Stimulated activated CD4-positive, alpha-beta T cell treated with anti-CD3 and anti-CD28 coated beads, Interleukin-1b, Interleukin-23, amount 100 ng/mL, for 4 hours (primary cell): ENCODE measurements at regions not wholly inside any gene's neighbourhood (a gene's known extent, or its start where the extent isn't known, plus 50 kb on each side); places are given as distances from the start of the nearest gene placed in this dataset.
"Not testable (repeated sequence)": the region's sequence is repeated elsewhere in the genome, so short reads cannot be mapped to it uniquely, and the experiment has no call there.

Experiments
- DNase-seq, 2 donors: peaks; one replicate each; pipeline ENCODE4 v3.0.0-alpha.2; 2020; ENCODE audit warnings: low read depth in 2 of 2

DNA sequence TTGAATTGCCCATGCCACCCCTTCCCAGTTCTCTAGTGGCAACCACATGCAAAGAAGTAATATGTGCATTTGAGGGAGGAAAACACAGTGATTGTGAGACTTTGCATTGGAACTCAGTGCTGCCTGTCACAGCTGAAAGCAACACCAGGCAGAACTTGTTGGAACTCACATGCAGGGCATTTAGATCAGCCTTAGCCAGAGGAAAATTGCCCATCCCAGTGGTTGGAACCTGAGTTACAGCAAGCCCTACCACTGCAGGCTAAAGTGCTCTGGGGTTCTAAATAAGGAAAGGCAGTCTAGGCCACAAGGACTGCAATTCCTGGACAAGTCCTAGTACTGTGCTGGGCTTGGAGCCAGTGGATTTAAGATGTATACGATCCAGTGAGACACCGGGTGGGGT is 245.3 kb upstream of the UFL1 start:
- no peak for DNase-seq

DNA sequence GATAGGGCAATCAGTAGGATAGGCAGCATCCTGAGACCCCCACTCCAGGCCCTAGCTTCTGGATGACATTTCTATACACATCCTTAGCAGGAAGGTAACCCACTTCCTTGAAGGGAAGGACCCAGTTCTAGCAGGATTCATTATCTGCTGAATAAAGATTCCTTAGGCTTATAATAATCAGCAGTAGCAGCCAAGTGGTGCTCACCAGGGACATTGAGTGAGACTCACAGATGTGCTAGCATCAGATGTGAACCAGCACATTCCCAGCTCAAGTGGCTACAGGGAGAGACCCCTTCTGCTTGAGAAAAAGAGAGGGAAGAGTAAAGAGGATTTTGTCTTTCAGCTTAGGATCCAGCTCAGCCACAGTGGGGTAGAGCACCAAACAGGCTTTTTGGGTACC is 244.8 kb upstream of the UFL1 start:
- no peak for DNase-seq

DNA sequence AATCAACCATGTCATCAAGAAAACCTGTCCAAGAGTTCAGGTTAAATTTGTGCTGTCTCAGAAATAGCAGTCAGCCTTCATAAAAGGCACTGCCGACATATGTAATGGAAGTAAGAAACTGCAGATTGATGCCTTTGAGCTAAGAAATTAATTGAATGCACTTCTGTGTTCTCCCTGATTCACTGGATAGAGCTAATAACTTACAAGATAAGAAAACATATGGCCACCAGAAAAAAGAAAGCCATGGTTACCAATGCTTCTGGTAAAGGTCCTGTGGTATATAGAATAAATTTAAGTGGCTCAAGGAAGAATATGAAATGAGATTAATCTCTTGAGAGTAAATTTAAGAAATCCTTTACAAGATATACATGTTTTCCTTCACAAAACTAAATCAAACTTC is 242.5 kb upstream of the UFL1 start:
- DNase-seq, result no peak

DNA sequence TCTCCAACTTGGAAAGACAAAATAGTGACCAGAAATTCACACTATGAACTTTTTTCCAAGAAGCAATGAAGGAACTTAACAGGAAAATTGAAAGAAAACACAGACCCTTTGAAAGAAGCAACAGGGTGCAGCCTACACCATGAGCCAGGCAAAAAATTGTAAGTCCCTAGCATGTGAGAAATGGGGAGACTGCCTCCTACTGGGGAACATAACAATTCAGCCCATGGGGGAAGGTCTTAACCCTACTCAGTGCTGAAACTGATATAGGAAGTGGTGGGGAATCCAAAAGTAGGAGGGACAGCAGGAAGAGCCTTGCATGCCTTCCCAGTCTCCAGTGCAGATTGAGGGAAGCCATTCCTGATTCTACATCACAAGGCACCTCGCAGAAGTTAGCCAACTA is 235.1 kb upstream of the UFL1 start:
- DNase-seq, result no peak

DNA sequence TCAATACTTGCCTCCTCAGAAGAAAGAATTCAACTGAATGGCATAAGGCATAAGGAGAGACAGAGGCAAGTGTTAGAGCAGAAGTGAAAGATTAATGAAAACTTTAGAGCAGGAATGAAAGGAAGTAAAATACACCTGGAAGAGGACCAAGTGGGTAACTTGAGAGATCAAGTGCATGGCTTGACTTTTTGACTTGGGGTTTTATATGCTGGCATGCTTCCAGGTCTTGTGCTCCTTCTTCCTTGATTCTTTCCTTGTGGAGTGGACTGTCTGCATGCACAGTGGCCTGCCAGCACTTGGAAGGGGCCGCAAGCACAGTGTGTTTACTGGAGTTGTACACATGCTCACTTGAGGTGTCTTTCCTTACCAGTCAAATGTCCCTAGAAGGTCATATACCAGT is 222.1 kb upstream of the UFL1 start:
- DNase-seq, result no peak

DNA sequence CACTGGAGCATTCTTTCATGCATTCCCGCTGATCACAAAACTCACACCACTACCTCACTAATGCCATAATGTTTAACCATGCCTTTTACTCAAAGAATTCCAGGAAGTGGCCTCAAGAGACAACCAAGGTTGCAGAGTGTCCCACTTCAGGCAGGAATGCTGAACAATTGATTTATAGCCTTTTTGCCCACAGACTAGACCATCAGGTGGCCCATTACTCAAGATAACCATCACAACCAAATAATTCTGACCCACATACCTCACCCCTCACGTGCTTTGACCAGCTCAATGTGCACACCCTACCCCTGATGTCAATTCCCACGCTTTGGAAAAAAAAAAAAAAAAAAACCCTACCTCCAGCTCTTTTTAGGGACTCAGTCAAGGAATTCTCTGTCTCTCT is 220.6 kb upstream of the UFL1 start:
- DNase-seq, result no peak

DNA sequence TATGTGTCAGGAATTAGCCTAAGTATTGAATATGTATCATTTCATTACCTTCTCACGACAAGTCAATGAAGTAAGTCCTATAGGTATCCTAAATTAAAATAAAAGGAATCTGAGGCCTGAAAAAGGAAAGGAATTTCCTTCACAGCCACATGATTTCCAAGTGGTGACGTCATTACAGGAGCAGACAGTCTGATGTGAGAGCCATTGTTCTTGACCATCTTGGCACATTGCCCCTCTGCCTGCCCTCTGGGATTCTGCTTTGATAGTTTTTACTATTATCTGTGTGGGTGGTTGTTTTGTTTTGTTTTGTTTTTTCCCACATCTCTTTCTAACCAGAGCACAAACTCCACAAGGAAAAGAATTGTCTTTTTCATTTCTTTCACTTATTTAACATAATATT is 219.8 kb upstream of the UFL1 start:
- no peak for DNase-seq

DNA sequence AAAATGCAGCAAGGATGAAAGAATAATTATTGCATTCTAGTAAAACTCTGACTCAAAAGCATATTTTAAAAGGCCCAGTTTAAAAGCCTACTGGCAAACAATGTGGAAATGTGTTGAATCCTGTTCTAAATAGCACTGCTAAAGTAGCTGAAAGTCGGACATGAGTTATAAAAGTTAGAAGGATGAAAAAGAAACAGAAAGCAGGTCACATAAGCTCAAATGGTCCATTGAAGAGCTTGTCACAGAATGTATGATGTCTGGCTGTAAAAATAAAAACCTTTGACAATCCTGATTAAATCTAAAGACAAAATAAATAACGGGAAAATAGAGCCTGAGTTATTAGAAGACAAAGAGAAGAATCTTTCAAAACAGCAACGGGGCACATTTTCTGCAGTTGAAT is 218.6 kb upstream of the UFL1 start:
- DNase-seq, result no peak

DNA sequence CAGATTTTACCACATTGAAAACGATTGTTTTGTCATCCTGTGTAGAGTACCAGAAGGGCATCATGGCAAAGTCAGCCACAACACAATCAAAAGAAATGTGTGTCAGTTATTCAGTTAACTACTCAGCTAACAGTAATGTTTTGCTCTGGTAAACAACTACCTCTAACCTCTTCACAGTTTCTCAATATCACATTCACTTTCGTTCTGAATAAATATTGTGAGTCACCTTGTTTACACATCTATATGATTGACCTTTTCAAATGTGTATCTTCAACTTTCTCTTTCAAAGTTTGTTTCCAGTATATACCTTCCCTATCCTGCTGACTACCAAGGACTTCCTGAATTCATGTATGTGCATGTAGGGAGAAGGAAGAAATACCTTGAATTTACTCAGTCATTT is 216.6 kb upstream of the UFL1 start:
- DNase-seq, result no peak

DNA sequence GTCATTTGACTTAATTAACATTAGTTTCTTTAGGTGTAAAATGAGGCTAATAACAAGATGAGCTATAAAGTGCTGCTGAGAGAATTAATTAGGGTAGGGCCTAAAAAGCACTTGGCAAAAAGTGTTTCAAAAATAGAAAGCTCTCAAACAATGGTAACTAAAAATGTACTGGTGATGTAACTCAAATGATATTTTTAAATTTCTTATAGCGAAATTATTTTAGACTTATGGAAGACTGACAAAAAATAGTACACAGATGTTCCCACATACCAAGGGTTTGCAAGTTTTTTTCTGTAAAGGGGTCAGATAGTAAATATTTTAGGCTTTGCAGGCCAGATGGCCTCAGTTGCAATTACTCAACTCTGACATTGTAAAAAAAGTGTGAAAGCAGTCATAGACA is 190.7 kb upstream of the UFL1 start:
- DNase-seq, result no peak

DNA sequence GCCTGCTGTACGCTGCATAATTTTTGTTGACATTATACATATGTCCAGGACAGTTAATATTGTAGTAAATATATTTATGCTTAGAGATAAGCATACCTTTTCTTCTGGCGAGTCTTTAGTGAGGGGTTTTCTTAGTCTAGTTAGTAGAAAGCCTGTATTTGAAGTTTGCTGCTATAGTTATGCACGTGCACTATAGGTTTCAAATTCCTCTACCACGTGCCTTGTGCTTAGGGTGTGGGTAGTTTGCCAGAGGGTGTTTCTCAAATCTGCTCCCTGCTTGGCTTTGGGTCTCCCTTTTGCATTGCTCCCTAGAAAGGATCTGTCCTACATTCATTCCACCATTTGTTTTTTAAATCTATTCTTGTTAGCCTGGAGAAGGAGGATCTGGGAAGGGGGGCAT is 181.4 kb upstream of the UFL1 start:
- no peak for DNase-seq

DNA sequence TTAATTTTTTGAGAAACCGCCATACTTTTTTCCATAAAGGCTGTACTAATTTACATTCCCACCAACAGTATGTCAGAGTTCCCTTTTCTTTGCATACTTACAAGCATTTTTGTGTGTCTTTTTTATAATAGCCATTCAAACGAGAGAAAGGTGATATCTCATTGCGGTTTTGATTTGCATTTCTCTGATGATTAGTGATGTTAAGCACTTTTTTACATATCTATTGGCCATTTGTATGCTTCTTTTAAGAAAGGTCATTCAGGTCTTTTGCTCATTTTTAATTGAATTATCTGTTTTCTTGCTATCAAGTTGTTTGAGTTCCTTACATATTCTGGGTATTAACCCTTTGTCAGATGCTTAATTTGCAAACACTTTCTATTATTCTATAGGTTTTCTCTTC is 176.1 kb upstream of the UFL1 start:
- DNase-seq, result no peak

DNA sequence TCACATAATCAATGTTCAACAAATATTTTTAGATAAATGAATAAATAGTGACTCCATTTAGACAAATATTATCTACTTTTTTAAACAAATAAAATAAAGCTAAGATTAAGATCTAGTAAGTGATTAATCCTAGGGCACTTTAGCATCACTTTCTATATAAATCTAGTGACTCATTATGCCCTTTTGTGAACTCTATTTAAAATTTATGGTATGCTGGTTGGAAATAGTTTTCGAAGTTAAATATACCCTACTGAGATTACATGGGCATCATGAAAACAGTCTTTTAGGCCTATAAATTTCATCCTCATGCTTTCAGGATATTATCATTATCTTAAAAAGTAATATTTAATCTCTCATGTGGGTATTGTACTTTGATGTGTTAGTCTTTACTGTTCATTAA is 140.4 kb upstream of the UFL1 start:
- DNase-seq, result no peak

DNA sequence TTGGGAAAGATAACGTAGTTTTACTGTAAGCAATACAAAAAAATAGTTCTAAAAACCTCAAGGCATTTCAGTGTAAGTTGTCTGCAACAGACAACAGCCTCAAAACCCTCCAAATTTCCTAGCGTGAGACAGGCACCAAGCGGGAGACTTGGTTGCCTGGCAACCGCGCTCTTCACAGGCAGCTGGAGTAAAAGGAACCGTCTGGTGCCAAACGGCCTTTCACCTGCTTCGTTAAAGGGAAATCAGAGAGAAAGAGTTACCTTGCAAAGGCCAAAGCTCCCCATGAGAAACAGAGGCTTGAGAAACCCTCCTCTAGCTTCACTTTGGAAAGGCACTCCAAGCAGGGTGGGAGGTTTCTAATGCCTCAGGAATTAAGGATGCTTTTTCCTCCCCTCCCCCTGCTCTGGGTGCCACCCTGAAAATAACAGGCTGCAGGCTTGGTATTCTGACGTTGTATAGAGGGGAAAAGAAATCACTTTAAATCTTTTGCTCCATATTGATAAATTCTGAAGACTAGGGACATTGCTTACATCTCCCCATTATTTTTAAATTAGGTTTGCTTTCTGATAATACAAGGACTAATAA is 129.7 kb upstream of the UFL1 start:
- DNase-seq, result peak in 1 of 2 donors; percentile 1

DNA sequence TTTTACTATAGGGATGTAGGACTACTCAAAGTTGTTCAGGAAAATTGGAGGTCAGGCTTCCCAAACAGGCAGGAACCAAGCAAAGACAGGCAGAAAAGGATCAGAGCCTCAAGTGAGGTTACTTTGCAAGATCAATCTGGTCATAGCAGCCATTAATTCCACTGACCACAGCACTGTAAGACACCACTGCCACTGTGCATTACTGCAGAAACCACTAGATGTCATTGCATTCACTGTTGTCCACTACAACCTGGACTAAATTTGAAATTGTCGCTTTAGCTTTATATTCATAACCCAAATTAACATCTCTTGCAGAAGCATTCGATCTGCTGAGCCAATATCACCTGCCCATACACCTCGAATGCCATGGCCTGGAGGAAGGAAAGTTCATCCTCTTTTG is 126.9 kb upstream of the UFL1 start:
- DNase-seq, result no peak

DNA sequence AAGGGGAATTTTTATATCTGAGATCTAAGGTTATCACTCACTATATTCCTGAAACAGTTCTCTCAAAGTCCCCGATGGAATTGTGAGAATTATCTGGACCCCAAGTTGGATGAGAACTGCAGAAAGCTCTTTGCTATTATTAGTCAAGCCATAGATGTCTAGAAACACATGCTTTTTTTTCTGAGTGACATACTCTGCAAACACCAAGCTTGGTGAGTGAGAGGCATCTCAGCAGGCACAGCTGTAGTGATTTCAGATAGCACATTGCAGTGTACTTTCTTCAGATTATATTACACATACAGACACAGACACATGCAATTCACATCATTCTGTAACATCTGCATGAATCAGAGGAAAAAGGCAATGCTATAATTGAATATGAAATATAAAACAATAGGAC is 111.1 kb upstream of the UFL1 start:
- DNase-seq, result no peak

DNA sequence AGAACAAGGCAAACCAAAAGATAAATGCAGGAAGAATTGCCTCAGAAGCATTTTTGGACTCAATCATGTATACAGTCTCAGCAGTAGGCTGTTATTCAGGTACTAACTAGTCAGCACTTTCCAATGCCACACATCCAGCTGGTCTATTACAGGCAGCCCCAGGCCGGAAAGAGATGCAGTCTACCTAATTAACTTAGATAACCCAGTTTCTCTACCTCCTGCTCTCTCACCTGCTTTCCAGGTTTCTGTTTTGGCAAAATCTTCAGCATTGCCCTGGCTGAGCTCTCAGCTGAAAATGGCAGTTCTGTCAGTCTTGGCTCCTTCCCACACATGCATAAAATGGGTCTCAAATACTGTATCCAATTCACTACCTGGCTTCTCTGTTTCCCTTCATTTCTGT is 101.3 kb upstream of the UFL1 start:
- no peak for DNase-seq

DNA sequence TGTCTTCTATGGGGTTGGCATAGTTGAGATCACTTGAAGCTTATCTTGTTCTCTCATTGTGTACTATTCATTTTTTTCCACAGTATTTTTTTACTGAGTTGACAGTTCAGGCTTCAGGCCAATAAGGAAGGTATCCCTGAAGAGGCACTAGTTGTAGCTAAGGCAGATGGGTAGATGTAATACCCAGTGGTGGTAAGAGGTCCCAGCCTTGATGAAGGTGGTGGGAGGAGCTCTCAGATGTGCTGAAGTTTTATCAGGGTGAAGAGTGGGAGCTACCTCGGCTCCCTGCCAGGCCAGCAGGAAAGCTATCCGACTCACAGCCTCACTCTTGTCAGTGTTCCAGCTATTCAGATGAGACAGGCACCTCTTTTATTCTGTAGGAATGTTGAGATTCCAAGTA is 87.7 kb upstream of the UFL1 start:
- DNase-seq, result no peak

DNA sequence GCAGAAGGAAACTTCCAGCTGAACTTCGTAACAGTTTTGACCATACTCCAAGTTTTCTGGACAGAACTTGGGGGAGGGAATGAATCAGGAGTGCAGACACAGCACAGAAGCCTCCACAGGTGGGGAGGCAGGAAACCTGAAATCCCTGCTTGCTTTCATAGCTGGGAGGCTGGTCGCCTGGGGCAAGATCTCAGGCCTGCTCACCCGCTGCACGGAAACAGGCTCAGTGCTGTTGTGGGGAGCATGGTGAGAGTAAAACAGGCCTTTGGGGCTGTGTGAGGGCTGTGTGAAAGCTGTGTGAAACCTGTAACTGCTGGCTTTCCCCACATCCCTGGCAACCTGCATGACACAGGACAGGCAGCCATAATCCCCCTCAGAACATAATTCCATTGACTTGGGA is 85.2 kb upstream of the UFL1 start:
- no peak for DNase-seq

DNA sequence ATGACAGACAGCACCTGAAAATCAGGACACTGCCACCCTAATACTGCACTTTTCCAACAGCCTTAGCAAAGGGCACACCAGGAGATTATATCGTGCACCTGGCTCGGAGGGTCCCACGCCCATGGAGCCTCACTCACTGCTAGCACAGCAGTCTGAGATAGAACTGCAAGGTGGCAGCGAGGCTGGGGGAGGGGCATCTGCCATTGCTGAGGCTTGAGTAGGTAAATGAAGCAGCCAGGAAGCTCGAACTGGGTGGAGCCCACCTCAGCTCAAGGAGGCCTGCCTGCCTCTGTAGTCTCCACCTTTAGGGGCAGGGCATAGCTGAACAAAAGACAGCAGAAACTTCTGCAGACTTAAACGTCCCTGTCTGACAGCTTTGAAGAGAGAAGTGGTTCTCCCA is 84.4 kb upstream of the UFL1 start:
- DNase-seq, result not testable (repeated sequence)

DNA sequence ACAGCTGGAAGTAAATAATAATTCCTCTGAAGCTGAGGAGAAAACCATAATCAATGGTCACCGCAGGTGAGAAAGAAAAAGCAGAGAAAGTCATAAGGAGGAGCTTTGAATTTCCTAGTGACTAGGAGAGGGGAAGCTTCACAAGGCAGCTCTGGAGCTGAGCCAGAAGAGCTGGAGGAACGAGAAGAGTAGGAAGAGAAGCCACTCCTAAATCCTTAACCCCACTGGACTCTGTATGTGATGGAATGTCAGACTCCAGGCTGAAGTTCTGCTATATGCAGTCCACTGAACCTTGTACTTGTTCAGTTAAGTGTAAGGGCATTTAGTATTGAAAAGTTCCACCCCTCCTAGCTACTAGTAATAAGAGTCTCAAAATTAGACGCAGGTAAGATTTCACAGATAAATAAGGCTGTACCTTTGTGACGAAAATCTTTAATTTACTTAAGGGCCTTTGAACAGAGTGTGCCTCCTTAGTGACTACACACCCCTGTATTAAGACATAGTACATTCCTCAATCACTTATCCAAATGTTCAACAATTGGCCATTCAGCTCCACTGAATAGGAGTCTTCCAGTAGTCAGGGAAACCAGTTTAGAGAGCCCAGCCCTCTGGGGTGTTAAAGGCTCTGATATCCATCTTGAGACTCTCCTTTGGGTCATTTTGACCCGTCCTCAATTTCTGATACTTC is 71.4 kb upstream of the UFL1 start:
- no peak for DNase-seq

DNA sequence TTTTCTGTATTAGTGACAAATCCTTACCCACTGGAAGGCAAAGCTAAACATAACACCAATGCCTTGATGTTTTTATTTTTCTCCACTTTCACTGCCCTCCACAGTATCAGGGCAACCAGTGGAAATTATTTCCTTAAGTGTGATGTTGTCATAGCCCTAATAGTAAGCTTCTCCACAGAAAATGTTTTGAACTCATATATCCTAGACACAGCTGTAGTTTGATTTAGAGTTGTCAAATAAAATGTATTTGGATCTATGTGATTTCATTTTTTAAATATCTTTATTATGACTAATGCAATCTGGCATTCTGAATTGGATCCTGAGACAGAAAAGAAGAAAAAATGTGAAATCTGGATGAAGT is 70.9 kb upstream of the UFL1 start:
- no peak for DNase-seq

DNA sequence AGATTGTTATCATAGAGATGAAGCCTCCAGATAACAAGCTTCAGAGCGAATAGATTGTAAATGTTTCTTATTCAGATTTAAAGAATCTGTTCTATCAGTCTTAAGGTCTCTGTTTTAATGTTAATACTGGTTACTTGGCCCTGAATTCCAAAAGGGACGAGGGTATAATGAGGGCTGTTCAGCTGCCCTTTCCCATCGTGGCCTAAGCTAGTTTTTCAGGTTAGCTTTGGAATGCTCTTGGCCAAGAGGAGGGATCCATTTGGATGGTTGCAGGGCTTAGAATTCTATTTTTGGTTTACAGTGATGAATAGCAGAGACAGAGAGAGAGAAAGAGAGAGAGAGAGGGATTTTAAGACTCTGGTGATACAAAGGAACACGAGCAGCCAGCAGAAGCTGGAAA is 62.8 kb upstream of the UFL1 start:
- DNase-seq, result no peak

DNA sequence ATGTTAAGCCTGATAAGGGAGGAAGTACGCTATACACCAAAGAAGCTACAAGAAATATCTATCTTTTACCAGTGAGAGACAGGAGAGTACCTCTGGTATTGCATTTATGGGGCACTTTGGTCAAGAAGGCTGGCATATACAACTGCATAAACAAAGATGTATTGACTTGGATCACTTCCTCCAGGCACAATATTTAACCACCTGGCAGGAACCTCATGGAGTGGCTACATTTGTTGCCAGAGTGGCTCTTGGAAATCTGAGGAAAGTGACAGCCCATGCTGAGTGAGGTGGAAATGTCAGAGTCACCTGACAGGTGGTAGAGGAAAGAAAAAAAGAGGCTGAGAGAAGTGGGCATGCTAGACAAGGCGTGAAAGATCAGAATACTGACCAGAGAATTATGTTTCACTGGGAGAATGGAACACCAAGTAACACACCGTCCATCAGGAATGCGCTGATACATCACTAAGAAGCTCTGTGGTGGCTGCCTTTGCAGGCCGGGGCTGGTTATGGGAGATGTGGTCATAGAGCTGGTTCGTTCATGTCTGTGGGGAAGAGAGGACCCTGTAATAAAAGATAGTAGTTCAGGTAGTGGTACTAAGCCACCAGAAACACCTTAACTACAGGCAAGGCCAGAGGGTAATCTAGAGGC is 61.4 kb upstream of the UFL1 start:
- no peak for DNase-seq
